SK-N-SH treated with all-trans-retinoic acid at 6 μM for 48 hours (cell line): ENCODE measurements at regions not wholly inside any gene's neighbourhood (a gene's known extent, or its start where the extent isn't known, plus 50 kb on each side); places are given as distances from the start of the nearest gene placed in this dataset.

Experiments
- CSDC2 ChIP-seq: fragments of 250-450 bp; sonication (Bioruptor Pico); IDR thresholded peaks from 2 replicates; pipeline ENCODE4 v1.5.0; 2020; ENCODE audit warnings: mild to moderate bottlenecking, moderate library complexity
- ZFP3 ChIP-seq: fragments of 250-450 bp; sonication (Bioruptor Pico); IDR thresholded peaks from 2 replicates; pipeline ENCODE4 v1.5.0; 2020; ENCODE audit warnings: mild to moderate bottlenecking, moderate library complexity
- ZFP30 ChIP-seq: fragments of 450-650 bp; formaldehyde crosslinking; IDR thresholded peaks from 2 replicates; pipeline ENCODE4 v1.5.0; 2022; ENCODE audit warnings: mild to moderate bottlenecking, moderate library complexity
- ZNF70 ChIP-seq: fragments of 450-650 bp; formaldehyde crosslinking; IDR thresholded peaks from 2 replicates; pipeline ENCODE4 v1.5.0; 2020; ENCODE audit warnings: mild to moderate bottlenecking, moderate library complexity
- TF ChIP-seq, protein P1 (sequence below): fragments of 250-450 bp; sonication (Bioruptor Pico); IDR thresholded peaks from 2 replicates; pipeline ENCODE4 v1.8.0; 2020; ENCODE audit warnings: mild to moderate bottlenecking, moderate library complexity, borderline replicate concordance
- TF ChIP-seq, protein P2 (sequence below): fragments of 250-450 bp; sonication (Bioruptor Pico); IDR thresholded peaks from 2 replicates; pipeline ENCODE4 v1.5.1; 2020; ENCODE audit warnings: low read depth, mild to moderate bottlenecking, moderate library complexity

DNA sequence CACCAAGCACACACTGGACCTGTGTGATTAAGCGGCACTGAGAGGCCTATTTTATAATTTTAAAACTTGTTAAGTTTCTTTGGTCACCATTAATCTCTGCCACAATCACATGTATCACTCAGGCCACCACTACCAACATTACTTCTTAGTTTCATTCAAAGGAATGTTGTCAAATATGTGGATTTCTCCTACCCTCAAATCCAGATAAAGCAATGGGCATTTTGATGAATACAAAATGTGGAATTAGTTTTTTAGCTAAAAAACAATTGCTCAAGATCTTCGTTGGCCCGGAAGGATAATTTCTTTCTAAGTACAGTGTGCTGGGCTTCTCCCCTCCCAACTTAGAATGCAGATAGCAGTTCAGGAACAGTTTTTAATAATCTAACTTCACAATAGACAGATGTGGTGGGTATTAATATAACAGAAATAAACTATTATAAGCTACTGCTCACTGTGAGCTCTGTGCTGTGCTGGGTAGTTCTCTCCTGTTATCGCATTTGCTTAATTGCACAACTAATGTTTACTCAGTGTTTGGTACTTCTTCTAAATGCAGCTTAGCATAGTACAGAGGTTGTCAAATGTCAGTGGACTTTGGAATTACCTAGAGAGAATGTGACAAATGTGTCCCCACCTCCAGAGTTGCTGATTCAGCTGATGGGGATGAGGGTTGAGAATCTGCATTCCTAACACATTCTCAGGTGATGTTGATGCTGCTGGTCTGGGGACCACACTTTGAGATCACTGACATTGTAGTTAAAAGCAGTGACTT is 266.7 kb upstream of the AMIGO2 start:
- TF ChIP-seq, protein P1, sequence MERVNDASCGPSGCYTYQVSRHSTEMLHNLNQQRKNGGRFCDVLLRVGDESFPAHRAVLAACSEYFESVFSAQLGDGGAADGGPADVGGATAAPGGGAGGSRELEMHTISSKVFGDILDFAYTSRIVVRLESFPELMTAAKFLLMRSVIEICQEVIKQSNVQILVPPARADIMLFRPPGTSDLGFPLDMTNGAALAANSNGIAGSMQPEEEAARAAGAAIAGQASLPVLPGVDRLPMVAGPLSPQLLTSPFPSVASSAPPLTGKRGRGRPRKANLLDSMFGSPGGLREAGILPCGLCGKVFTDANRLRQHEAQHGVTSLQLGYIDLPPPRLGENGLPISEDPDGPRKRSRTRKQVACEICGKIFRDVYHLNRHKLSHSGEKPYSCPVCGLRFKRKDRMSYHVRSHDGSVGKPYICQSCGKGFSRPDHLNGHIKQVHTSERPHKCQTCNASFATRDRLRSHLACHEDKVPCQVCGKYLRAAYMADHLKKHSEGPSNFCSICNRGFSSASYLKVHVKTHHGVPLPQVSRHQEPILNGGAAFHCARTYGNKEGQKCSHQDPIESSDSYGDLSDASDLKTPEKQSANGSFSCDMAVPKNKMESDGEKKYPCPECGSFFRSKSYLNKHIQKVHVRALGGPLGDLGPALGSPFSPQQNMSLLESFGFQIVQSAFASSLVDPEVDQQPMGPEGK (CRISPR knock-in tag): no peak
- no peak for TF ChIP-seq ZNF70 (CRISPR knock-in tag)
- no peak for TF ChIP-seq CSDC2
- no peak for TF ChIP-seq ZFP30 (CRISPR knock-in tag)
- no peak for TF ChIP-seq ZFP3
- TF ChIP-seq, protein P2, sequence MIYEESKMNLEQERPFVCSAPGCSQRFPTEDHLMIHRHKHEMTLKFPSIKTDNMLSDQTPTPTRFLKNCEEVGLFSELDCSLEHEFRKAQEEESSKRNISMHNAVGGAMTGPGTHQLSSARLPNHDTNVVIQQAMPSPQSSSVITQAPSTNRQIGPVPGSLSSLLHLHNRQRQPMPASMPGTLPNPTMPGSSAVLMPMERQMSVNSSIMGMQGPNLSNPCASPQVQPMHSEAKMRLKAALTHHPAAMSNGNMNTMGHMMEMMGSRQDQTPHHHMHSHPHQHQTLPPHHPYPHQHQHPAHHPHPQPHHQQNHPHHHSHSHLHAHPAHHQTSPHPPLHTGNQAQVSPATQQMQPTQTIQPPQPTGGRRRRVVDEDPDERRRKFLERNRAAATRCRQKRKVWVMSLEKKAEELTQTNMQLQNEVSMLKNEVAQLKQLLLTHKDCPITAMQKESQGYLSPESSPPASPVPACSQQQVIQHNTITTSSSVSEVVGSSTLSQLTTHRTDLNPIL (CRISPR knock-in tag): no peak
